ENCODE measurements at regions not wholly inside any gene's neighbourhood (a gene's known extent, or its start where the extent isn't known, plus 50 kb on each side); places are given as distances from the start of the nearest gene placed in this dataset.

GRCh38 chr20:50330504-50331313 is 140.1 kb downstream of the CEBPB start:
- TF ChIP-seq CTCF (conservative IDR thresholded peaks at IDR 0.05; ENCODE audit: low read length) (no peak), EZH2phosphoT487 (IDR thresholded peaks at IDR 0.05; ENCODE audit: borderline replicate concordance) (no peak)

Measured in Loucy (cell line).